GM20000 (cell line): ENCODE measurements at regions not wholly inside any gene's neighbourhood (a gene's known extent, or its start where the extent isn't known, plus 50 kb on each side); places are given as distances from the start of the nearest gene placed in this dataset.

Experiments used
- DNase-seq: peaks from one replicate; pipeline ENCODE4 v3.0.0; 2012; ENCODE audit warnings: low spot score
- CTCF ChIP-seq: IDR thresholded peaks from 2 replicates; pipeline ENCODE4 v1.5.1; 2012; ENCODE audit warnings: mild to moderate bottlenecking, control low read depth; ENCODE audit errors: extremely low read depth, missing control alignments

GRCh38 chr18:24868311-24868710, 407.9 kb downstream of the HRH4 start:
- TF ChIP-seq CTCF: no peak
- no peak for DNase-seq

GRCh38 chr18:24868760-24869237, 408.4 kb downstream of the HRH4 start:
- no peak for TF ChIP-seq CTCF
- DNase-seq: no peak

- DNase-seq: no peak
- TF ChIP-seq CTCF: no peak
Measured at GRCh38 chr18:24869285-24869684, 408.8 kb downstream of the HRH4 start.

DNA sequence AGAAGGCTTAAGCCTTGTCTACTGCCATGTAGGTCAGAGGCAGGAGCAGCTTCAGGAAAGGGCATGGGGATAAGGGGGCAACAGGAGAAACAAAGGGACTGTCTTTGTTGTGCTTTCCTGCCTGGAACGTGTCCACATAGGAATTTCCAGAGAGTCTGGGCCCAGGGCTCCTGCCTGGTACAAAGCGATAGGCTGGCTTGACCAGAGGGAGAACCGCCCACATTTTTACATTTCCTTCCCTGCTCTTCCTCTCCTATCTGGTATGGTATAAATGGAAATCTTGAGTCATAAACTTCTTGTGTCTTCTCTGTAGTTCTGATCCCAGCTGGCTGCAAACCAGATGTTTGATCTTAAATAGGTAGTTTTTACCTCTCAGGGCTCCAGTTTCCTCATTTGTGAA, 414.8 kb downstream of the HRH4 start:
- TF ChIP-seq CTCF: no peak
- no peak for DNase-seq

GRCh38 chr18:24875777-24876176, 415.3 kb downstream of the HRH4 start:
- DNase-seq: no peak
- no peak for TF ChIP-seq CTCF

GRCh38 chr18:24876266-24876665, 415.8 kb downstream of the HRH4 start:
- TF ChIP-seq CTCF: no peak
- no peak for DNase-seq

DNA sequence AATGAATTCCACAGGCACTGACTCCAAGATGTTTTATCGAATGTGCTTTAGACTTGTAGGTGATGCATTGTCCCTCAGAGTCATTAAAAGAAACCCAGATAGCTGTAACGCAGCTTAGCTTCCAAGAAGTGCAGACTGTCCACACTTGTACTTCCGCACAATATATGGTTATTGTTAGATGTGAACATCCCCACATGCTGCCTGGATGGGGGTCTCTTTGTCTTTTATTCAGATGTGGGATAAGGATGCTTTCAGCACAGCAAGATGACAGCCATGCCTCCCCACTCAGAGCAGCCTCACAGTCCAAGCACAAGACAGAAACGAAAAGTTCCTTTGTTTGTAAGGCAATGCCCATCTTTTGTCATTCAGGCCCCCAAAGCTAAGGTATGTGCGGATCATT, 416.6 kb downstream of the HRH4 start:
- no peak for TF ChIP-seq CTCF
- no peak for DNase-seq
